GM18502 (cell line): ENCODE measurements at regions not wholly inside any gene's neighbourhood (a gene's known extent, or its start where the extent isn't known, plus 50 kb on each side); places are given as distances from the start of the nearest gene placed in this dataset.

ENCODE experiments used
- ATAC-seq: cut with Tn5 transposase; IDR thresholded peaks from one replicate; pipeline ENCODE4 v1.9.1; 2021; ENCODE audit warnings: mild to moderate bottlenecking; ENCODE audit not compliant: unreplicated experiment, poor library complexity

DNA sequence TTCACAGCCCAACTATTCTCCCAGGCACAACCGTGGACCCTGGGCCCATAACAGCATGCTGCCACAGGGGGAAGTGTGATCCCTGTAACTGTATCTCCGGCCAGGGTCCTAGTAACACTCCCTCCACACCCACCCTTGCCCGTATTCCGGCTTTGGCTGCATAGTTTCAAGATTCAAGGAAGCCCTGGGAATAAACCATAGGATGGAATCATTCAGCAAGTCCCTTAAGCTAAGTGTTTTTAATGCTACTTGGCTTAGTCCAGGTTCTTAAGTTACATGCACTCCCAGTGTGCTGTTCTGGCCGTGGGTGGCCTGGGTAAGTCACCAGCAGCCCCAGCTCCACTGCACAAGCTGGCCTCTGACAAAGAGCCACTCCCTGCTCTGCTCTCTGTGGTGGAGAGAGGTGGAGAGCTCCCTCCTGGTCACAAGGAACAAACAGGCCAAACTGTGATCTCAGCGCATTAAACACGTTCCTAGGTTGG is 532.4 kb upstream of the SGCG start:
- ATAC-seq, result no peak

GRCh38 chr13:22652796-22653195 is 528.0 kb upstream of the SGCG start:
- no peak for ATAC-seq

DNA sequence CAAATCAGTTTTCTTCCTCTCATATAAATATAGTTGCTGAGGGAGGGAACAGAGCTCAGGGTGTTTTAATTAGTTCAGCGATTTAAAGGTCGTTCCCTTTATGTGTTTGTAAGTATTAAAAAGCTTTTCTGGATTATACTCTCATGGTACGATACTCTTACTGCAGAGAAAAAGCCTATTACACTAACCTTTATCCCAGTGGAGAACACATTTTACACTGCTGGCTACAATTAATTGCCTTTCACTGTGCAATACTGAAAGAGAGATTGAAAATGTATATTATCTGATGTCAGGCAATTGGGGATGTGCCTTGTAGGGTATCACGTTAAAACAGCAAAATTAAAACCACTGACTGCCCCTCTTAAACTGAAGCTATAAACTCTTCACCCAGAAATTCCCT is 526.9 kb upstream of the SGCG start:
- ATAC-seq, result no peak

- ATAC-seq, result no peak
Observed at GRCh38 chr13:22655106-22655852, 525.5 kb upstream of the SGCG start.

DNA sequence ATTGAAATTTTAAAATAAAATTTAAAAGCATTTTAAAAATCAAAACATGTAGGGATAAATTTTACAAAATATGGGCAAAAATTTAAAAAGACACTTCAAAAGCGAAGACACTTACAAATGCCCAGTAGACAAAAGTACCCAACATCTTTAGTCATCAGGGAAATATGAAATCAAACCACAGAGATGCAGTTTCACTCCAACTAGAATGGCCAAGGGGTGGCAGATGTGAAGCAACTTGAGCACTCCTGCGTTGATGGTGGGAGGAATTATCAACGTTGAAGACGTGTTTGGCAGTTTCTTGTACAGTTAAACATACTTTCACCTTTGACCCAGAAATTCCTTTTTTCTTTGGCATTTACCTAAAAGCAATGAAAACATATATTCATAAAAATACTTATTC is 518.0 kb upstream of the SGCG start:
- no peak for ATAC-seq

- no peak for ATAC-seq
Observed at GRCh38 chr13:22665506-22665905, 515.3 kb upstream of the SGCG start.

GRCh38 chr13:22690756-22691155 is 490.0 kb upstream of the SGCG start:
- no peak for ATAC-seq

GRCh38 chr13:22693691-22694090 is 487.1 kb upstream of the SGCG start:
- no peak for ATAC-seq

GRCh38 chr13:22696433-22696832 is 484.3 kb upstream of the SGCG start:
- no peak for ATAC-seq

DNA sequence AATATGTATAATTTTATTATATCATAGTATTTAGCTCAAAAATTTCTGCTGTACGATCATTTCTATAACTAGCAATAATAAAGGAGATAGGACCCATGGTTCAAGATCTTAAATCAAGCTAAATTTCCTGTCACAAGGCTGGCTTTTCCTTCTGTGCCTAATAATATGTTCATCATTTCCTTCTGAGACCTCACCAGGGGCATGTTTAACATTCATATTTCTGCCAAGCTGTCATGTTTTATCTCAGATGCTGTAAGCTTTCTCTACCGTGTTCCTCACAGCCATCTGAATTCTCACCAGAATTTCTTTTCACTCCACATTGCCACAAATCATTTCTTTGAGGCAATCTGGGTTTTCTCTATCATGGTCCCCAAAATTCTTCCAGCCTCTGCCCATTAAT is 482.3 kb upstream of the SGCG start:
- no peak for ATAC-seq

DNA sequence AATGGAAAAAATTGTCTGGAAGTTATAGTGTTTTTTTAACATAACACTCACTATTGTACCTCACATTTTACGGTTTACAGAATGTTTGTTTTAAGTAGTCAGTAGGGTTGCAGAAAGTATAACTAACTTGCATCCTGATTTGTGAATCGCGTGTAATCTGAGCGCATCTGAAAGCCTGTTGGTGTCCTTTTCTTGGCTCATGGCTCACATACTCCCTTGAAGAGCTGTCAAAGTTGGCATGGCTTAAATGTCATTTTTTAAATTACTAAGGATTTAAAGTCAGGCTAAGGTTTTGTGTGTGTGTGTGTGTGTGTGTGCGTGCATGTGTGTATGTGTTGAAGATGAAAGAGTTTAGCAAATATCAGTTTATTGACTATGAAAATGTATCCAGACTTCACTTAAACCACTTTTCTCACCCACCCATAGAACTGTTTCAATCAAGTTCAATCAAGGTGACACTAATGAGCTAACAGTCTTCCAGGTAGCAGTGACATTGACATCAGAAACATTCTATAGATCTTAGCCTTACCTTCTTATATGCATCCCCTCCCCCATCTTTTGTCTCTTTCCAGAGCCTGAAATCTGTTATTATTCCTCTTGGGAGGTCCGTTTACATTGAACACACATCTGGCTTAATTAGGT is 480.4 kb upstream of the SGCG start:
- no peak for ATAC-seq

GRCh38 chr13:22703601-22704209 is 477.1 kb upstream of the SGCG start:
- ATAC-seq, result no peak

DNA sequence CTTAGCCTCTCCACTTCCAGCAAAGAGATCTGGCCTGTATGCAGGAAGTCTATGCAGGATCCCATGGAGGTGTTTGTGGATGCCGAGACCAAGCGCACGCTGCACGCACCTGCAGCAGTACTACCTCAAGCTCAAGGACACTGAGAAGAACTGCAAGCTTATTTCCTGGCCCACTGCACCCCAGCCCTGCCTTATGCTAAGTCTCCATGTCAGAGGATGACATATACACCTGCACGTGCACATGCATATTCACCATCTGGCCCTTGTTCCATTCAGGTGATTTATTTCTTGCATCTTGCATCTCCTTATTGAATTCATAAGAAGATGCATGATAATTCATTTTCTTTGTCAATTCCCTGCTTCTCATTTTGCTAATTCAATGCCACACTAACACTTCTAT is 472.8 kb upstream of the SGCG start:
- ATAC-seq, result no peak

DNA sequence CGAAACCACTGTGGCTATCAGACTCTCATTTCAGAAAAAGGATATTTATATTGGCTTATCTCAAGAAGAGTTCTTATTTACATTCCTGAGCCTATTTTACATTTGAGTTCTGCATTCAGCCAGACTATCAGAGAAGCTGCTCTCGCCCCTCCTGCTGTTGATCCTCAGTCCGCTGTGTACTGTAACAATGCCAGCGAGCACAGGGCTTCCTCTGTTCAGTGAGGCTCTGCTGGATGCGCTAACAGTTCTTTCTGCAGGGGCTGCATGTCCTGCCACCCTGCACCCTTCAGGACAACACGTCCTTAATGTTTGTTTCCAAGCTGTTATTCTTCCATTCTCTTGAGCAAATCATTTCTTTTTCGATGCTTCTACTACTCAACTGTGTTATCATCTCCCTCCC is 463.7 kb upstream of the SGCG start:
- no peak for ATAC-seq

- no peak for ATAC-seq
Observed at GRCh38 chr13:22726726-22727125, 454.1 kb upstream of the SGCG start.

- no peak for ATAC-seq
Observed at GRCh38 chr13:22735011-22735995, 445.5 kb upstream of the SGCG start.

DNA sequence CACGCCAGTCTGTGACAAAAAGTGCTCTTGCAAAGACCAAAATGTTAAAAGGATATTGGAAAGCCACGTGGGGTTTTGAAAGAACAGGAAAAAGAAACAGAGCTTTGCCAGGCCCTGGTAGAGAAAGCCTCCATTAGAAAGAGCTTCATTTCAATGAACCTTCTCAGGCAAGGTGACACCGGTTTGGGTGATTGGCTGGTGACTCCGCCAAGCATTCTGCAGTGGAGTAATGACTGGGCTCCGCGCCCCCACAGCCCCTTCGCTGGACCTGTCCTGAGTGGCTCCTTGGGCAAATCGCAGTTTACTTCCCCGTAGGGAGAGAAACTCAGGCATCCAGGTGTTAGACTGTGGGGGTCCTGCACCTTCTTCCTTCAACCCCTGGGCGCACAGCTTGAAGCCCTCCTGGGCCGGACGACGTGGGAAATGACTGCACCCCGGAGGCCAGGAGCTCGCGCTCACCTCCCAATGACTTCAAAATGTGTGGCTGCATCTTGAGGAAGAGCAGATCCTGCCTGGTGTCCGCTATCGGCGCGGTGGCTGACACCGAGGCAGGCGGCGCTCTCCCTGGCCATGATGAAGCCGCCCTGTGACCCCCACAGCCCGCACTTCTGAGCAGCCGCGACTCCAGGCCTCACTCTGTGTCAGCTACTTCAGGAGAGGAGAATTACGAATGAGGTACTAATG is 444.6 kb upstream of the SGCG start:
- no peak for ATAC-seq

DNA sequence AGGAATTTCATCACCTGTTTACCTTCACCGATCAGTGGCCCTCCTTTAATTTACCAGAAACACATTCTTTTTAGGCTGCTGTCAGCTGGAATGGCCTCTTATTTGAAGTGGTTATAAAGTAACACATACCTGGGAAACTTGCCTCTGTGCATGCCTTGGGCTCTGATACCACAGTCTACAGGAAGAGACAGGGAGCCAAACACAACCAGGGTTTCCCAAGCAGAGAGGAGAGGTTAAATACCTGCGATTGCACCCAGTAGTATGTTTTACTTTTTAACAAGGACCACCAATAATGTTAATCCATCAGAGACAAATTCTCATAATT is 444.0 kb upstream of the SGCG start:
- no peak for ATAC-seq

DNA sequence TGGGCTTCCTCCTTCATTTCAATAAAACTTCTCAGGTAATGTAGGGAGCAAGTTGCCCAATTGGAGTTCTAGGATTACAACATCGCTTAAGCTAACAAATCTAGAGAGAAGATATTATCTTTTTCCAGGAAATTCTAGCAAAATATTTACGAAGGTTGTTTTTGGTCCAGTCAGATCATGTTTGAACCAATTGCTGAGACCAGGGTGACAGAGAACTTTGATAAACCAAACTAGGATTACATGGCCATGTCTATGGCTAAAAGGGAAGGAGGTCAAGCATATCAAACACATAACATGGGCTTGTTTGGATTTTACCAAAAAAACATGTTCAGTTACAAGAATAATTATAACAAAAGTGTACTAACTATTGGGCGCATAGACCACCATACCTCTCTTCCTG is 442.4 kb upstream of the SGCG start:
- ATAC-seq, result no peak

DNA sequence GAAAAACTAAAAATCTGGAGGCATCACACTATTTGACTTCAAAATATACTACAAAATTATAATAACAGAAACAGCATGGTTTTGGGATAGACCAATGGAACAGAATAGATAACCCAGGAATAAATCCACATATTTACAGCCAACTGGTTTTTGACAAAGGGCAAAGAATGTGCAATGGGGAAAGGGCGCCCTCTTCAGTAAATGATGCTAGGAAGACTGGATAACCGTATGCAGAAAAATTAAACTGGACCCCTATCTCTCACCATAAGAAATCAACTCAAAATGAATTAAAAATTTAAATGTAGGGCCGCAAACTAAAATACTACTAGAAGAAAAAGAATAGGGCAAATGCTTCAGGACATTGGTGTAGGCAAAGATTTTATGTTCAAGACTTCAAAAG is 440.5 kb upstream of the SGCG start:
- no peak for ATAC-seq
